B cell (primary cell): ENCODE measurements at regions not wholly inside any gene's neighbourhood (a gene's known extent, or its start where the extent isn't known, plus 50 kb on each side); places are given as distances from the start of the nearest gene placed in this dataset.

Experiments
- ATAC-seq: fragments of 200-7000 bp; cut with Tn5 transposase; one replicate; pipeline ENCODE4 v1.10.0; 2021; ENCODE audit warnings: low read depth, mild to moderate bottlenecking, moderate number of reproducible peaks, moderate library complexity
- CTCF ChIA-PET: fragments of 350-600 bp; sonication (Branson Sonifier 250); formaldehyde crosslinking; loops from one replicate; lab custom pipeline; 2021; ENCODE audit warnings: antibody characterized with exemption, inconsistent platforms; lab: Charles Lee
- POLR2A ChIA-PET: fragments of 350-600 bp; sonication (Branson Sonifier 250); formaldehyde crosslinking; loops from one replicate; lab custom pipeline; 2021; ENCODE audit warnings: antibody characterized with exemption; lab: Charles Lee
- DNase-seq: peaks from one replicate; pipeline ENCODE4 v3.0.0; 2013
- H2AFZ ChIP-seq: 2 replicates; pipeline ENCODE4 v1.6.1; 2012; ENCODE audit warnings: mild to moderate bottlenecking, low read depth, low read length; ENCODE audit not compliant: insufficient read depth, poor library complexity, severe bottlenecking
- H3K27ac ChIP-seq, 2 donors: 1 replicate in 1 of 2; 2 replicates in 1 of 2; pipeline ENCODE4 v1.5.1; 2012 to 2013; ENCODE audit warnings: low read length in 2 of 2, mild to moderate bottlenecking in 2 of 2, moderate library complexity in 1 of 2
- H3K27me3 ChIP-seq, 4 experiments: fragments of 200-600 bp in 1 of 4; sonication (generic) in 1 of 4; replicated peaks in 1 of 4; 1 replicate in 2 of 4; 2 replicates in 2 of 4; pipeline versions ENCODE4 v1.6.1 to v1.7.0; 2013 to 2016; ENCODE audit warnings: low read length in 3 of 4, mild to moderate bottlenecking in 2 of 4, mixed read lengths in 1 of 4, moderate library complexity in 1 of 4; ENCODE audit not compliant: insufficient read depth in 4 of 4, control insufficient read depth in 3 of 4; ENCODE audit errors: control extremely low read depth in 1 of 4
- H3K36me3 ChIP-seq, 2 experiments: replicated peaks in 1 of 2; 1 replicate in 1 of 2; 2 replicates in 1 of 2; pipeline versions ENCODE4 v1.6.1 to v1.7.1; 2013; ENCODE audit warnings: low read length in 1 of 2; ENCODE audit not compliant: insufficient read depth in 2 of 2, control insufficient read depth in 1 of 2; ENCODE audit errors: control extremely low read depth in 1 of 2, extremely low read depth in 1 of 2
- H3K4me1 ChIP-seq, 2 donors: fragments of 200-600 bp in 1 of 2; sonication (generic) in 1 of 2; 1 replicate in 1 of 2; 2 replicates in 1 of 2; pipeline versions ENCODE4 v1.5.1 to v1.6.1; 2013 to 2017; ENCODE audit warnings: low read length in 2 of 2; ENCODE audit not compliant: control insufficient read depth in 2 of 2, insufficient read depth in 2 of 2
- H3K4me2 ChIP-seq: replicated peaks from 2 replicates; pipeline ENCODE3; 2012; ENCODE audit warnings: mild to moderate bottlenecking, low read depth, low read length; ENCODE audit not compliant: poor library complexity, severe bottlenecking
- H3K4me3 ChIP-seq, 5 experiments: fragments of 200-600 bp in 1 of 5; sonication (generic) in 1 of 5; 1 replicate in 3 of 5; 2 replicates in 2 of 5; pipeline versions ENCODE4 v1.5.1 to v1.7.0; 2011 to 2016; ENCODE audit warnings: low read length in 4 of 5, mild to moderate bottlenecking in 4 of 5, low read depth in 2 of 5, control low read depth in 1 of 5, moderate library complexity in 1 of 5; ENCODE audit not compliant: insufficient read depth in 1 of 5; ENCODE audit errors: control extremely low read depth in 1 of 5, extremely low read depth in 1 of 5
- H3K79me2 ChIP-seq: fragments of 200-600 bp; sonication (generic); one replicate; pipeline ENCODE4 v1.6.0; 2016; ENCODE audit warnings: low read length; ENCODE audit not compliant: control insufficient read depth, insufficient read depth
- H3K9ac ChIP-seq: fragments of 200-600 bp; sonication (generic); 2 replicates; pipeline ENCODE4 v1.6.1; 2017; ENCODE audit warnings: mild to moderate bottlenecking, low read length, moderate library complexity
- H3K9me3 ChIP-seq, 3 donors: one replicate each; pipeline versions ENCODE4 v1.6.1 to v1.7.1; 2013; ENCODE audit warnings: low read length in 2 of 3; ENCODE audit not compliant: control insufficient read depth in 2 of 3, insufficient read depth in 1 of 3; ENCODE audit errors: control extremely low read depth in 1 of 3
- H4K20me1 ChIP-seq: 2 replicates; pipeline ENCODE4 v1.6.0; 2012; ENCODE audit warnings: mild to moderate bottlenecking, low read length; ENCODE audit not compliant: insufficient read depth, control insufficient read depth, poor library complexity, severe bottlenecking
- H3K27ac Mint-ChIP-seq: one replicate; pipeline ENCODE4 v1.8.0; 2021; ENCODE audit warnings: mixed read lengths
- H3K27me3 Mint-ChIP-seq: one replicate; pipeline ENCODE4 v1.8.0; 2021; ENCODE audit warnings: mixed read lengths
- H3K4me1 Mint-ChIP-seq: one replicate; pipeline ENCODE4 v1.8.0; 2021; ENCODE audit warnings: mixed read lengths
- H3K4me3 Mint-ChIP-seq: one replicate; pipeline ENCODE4 v1.8.0; 2021; ENCODE audit warnings: mixed read lengths
- H3K9me3 Mint-ChIP-seq: one replicate; pipeline ENCODE4 v1.8.0; 2022; ENCODE audit warnings: mixed read lengths; ENCODE audit not compliant: insufficient read depth
- EZH2 ChIP-seq: IDR thresholded peaks from 2 replicates; pipeline ENCODE4 v1.6.1; 2012; ENCODE audit warnings: borderline replicate concordance, low read depth, mild to moderate bottlenecking, moderate library complexity, low read length; ENCODE audit not compliant: insufficient read depth, poor library complexity, severe bottlenecking
- WGBS: methylation state at CpG from one replicate; pipeline ENCODE4 v1.1.5; 2013; ENCODE audit warnings: missing lambda C conversion rate; ENCODE audit not compliant: insufficient coverage; 5-methylcytosine and 5-hydroxymethylcytosine counted together
- intact Hi-C: fragments of 100-400 bp; cut with micrococcal nuclease; formaldehyde crosslinking; loops from one replicate; pipeline ENCODE4 v1.10.0; 2022
- TF ChIP-seq, protein P1 (sequence below): fragments of 200-600 bp; IDR thresholded peaks from one replicate; pipeline ENCODE4 v1.8.0; 2022; ENCODE audit warnings: antibody characterized with exemption, mild to moderate bottlenecking

DNA sequence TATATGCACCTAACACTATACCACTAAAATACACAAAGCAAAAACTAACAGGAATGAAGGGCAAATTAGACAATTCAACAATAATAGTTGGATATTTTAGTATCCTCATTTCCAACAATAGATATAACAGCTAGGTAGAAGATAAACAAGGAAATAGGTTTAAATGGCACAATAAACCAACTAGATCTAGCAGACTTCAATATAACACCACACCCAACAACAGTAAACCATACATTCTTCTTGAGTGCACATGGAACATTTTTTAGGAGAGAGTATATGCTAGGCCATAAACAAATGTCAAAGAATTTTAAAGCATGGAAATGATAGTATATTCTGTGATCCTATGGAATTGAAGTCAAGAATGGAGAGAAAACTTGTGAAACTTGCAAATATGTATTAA is 138.4 kb downstream of the NDUFA10 start:
- Histone ChIP-seq H3K4me2 (no peak overlapping the region), H4K20me1 (no peaks in the 10 kb centered on the region), H3K27me3 (peaks cover 0 to 7% (median 2%) of the 10 kb centered on the region in 4 experiments), H3K27ac (no peak overlapping the region), H3K4me3 (no peak overlapping the region), H3K4me1 (no peaks in the 10 kb centered on the region), H3K9ac (no peak overlapping the region), H3K79me2 (no peaks in the 10 kb centered on the region), H3K36me3 (no peaks in the 10 kb centered on the region), H2AFZ (no peak overlapping the region), H3K9me3 (peaks cover 1 to 24% (median 24%) of the 10 kb centered on the region in 3 donors)
- DNase-seq: no peak
- TF ChIP-seq EZH2: no peak
- TF ChIP-seq, protein P1, sequence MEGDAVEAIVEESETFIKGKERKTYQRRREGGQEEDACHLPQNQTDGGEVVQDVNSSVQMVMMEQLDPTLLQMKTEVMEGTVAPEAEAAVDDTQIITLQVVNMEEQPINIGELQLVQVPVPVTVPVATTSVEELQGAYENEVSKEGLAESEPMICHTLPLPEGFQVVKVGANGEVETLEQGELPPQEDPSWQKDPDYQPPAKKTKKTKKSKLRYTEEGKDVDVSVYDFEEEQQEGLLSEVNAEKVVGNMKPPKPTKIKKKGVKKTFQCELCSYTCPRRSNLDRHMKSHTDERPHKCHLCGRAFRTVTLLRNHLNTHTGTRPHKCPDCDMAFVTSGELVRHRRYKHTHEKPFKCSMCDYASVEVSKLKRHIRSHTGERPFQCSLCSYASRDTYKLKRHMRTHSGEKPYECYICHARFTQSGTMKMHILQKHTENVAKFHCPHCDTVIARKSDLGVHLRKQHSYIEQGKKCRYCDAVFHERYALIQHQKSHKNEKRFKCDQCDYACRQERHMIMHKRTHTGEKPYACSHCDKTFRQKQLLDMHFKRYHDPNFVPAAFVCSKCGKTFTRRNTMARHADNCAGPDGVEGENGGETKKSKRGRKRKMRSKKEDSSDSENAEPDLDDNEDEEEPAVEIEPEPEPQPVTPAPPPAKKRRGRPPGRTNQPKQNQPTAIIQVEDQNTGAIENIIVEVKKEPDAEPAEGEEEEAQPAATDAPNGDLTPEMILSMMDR: no peak
- no peak for ATAC-seq
- intact Hi-C loops: no loop called here
- POLR2A ChIA-PET: no interaction called here
- Mint-ChIP-seq H3K4me1 (peaks cover 2% of the 10 kb centered on the region), H3K4me3 (no peak overlapping the region), H3K27me3 (peaks cover 8% of the 10 kb centered on the region), H3K9me3 (peaks cover 14% of the 10 kb centered on the region), H3K27ac (no peak overlapping the region)
- CTCF ChIA-PET: no interaction called here

DNA sequence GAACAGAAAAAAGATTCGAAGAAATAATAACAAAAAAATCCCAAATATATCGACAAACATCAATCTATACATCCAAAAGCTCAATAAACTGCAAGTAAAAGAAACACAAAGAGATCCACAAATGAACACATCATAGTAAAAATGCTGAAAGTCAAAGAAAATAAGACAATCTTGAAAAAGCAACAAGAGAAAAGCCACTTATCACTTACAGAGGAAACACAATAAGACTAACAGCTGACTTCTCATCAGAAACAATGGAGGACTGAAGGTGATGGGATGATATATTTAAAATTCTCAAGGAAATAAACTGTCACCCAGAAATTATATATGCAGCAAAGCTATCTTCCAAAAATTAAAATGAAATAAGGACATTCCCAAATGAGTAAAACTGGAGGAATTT is 140.3 kb downstream of the NDUFA10 start:
- WGBS: no CpG with 5 or more reads among the region's 2 CpGs
- Histone ChIP-seq H4K20me1 (no peaks in the 10 kb centered on the region), H3K9me3 (peaks cover 1 to 24% (median 24%) of the 10 kb centered on the region in 3 donors), H3K4me2 (no peak overlapping the region), H3K4me3 (no peak overlapping the region), H3K27ac (no peak overlapping the region), H3K36me3 (no peaks in the 10 kb centered on the region), H3K4me1 (no peaks in the 10 kb centered on the region), H3K9ac (no peak overlapping the region), H2AFZ (no peak overlapping the region), H3K27me3 (peaks cover 0 to 19% (median 6%) of the 10 kb centered on the region in 4 experiments), H3K79me2 (no peaks in the 10 kb centered on the region)
- ATAC-seq: no peak
- no peak overlapping the region for H3K4me3 Mint-ChIP-seq
- DNase-seq: no peak
- POLR2A ChIA-PET: no interaction called here
- CTCF ChIA-PET: interaction anchor here (1.3 kb wide), 1 partner anchor 9 kb away, joined by 3 read pairs; no protein-coding TSS in a partner anchor
- peaks cover 14% of the 10 kb centered on the region for H3K9me3 Mint-ChIP-seq
- H3K27ac Mint-ChIP-seq: no peak overlapping the region
- TF ChIP-seq, protein P1: no peak
- no peak for TF ChIP-seq EZH2
- peaks cover 2% of the 10 kb centered on the region for H3K4me1 Mint-ChIP-seq
- peaks cover 17% of the 10 kb centered on the region for H3K27me3 Mint-ChIP-seq
- intact Hi-C loops: no loop called here
